GM12873 (cell line): ENCODE measurements at regions not wholly inside any gene's neighbourhood (a gene's known extent, or its start where the extent isn't known, plus 50 kb on each side); places are given as distances from the start of the nearest gene placed in this dataset.

Source experiments
- TF ChIP-seq, protein P1 (sequence below): IDR thresholded peaks from 2 replicates; pipeline ENCODE4 v1.5.1; 2012; ENCODE audit warnings: low read depth, mild to moderate bottlenecking, moderate library complexity, low read length, control low read depth; ENCODE audit not compliant: insufficient read depth; ENCODE audit errors: missing control alignments

DNA sequence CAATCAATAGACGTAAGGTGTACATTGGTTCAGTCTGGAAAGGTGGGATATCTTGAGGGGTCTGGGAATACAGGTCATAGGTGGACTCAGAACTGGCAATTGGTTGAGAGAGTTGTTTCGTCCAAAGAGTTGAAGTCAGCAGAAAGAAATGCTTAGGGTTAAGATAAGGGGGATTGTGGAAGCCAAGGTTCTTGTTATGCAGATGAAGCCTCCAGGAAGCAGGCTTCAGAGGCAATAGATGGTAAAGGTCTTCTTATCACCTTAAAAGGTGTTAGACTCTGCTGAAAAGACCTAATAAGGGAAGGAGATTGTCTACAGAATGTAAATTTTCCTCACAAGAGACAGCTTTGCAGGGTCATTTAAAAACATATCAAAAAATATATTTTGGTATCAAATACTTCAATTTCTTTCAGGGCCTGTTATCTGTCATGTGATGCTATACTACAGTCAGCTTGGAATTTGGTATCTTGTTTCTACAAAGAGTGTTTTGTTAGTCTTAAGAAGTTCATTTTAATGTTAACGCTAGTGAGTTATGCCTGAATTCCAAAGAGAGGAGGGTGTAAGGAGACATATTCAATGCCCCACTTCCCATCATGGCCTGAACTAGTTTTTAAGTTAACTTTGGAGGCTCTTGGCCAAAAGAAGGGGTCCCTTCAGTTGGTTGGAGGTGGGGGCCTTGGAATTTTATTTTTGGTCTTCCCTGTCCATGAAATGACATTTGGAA is 378.2 kb upstream of the ROBO2 start:
- TF ChIP-seq, protein P1, sequence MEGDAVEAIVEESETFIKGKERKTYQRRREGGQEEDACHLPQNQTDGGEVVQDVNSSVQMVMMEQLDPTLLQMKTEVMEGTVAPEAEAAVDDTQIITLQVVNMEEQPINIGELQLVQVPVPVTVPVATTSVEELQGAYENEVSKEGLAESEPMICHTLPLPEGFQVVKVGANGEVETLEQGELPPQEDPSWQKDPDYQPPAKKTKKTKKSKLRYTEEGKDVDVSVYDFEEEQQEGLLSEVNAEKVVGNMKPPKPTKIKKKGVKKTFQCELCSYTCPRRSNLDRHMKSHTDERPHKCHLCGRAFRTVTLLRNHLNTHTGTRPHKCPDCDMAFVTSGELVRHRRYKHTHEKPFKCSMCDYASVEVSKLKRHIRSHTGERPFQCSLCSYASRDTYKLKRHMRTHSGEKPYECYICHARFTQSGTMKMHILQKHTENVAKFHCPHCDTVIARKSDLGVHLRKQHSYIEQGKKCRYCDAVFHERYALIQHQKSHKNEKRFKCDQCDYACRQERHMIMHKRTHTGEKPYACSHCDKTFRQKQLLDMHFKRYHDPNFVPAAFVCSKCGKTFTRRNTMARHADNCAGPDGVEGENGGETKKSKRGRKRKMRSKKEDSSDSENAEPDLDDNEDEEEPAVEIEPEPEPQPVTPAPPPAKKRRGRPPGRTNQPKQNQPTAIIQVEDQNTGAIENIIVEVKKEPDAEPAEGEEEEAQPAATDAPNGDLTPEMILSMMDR = no peak

DNA sequence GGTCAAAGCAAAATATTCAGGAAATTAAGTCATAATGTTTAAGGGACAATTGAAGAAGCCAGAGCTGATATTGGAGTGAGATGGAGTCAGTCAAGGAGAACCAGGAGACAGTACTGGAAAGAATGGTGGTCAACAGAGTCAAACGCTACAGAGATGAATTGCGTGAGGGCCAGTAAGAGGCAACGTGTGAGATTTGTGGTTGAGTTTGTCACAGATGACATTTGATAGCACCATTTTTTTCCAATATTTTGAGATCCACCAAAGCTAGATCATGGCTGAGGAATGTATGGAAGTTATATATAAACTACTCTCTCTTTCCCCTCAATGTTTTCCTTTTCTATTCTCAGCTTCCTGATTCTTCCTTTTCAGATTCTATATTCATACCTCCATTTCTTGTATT is 375.1 kb upstream of the ROBO2 start:
- TF ChIP-seq, protein P1 = no peak

DNA sequence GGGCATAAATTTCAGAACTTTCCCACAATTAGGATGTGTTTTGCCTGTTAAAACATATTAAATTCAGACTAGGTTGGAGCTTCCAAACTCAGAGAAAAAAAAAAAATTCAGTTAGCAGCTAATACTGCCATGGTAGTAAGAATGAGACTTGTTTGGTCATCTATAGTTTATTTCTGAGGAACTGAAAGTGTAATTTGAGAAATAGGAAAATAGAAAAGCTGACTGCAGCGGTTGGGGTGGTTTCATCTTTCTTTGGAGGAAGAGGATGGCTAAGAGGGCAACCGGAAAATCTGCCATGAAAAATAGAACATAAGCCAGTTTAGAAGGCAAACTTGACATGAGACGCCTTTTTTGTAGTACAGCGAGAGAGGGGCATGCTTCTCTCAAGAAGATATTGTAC is 371.2 kb upstream of the ROBO2 start:
- TF ChIP-seq, protein P1 = no peak

DNA sequence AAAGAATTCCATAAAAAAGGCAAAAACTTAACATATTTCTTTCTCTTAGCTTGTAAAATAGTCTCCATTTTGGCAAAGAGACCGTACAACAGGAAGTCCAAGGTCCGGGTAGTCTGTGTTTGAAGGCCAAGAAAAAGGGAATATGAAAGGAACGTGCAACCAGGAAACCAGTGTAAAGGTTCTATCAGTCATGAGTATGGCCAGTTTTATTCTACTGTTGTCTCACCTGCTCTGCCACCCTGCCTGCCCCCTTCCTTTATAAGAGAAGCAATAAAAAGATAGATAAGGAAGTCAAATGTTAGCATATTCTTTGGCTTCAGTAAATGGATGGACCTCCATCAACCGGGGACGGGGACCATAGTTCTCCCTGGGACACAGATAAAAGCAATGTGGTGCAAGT is 370.6 kb upstream of the ROBO2 start:
- TF ChIP-seq, protein P1 = no peak

DNA sequence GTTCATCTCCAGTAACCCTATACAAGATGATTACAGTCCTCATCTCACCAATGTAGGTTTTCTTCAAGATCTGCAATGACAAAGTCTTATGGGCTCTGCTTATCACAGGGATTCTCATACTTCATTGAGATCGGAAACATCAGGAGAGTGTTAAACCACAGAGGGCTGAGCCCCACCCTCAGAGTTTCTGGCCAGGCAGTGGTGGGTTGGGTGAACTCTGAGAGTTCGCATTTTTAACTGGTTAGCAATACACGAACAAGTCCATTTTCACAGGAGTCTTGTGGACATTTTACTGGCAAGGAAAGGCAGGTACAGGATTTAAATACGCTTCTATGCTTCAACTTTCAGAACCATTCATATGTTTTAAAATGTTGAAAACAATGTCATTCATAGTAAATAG is 366.7 kb upstream of the ROBO2 start:
- TF ChIP-seq, protein P1 = no peak

DNA sequence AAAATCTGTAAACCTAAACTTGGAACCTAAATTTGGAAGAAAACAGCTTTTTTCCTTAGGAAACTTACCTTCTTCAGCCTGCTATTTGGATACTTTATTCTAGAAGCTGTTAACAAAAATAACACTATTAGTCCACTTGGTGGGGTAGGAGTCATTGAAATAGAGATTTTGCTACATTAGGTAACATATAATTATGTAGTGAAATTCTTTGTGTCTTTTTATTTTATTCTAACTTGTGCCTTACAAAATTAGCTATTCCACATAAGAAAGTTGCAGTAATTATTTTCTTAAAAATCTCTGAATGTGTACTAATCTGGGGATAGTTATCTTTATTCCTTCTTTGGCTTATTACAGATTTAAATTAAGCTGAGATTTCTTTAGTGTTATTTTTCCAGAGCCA is 360.4 kb upstream of the ROBO2 start:
- TF ChIP-seq, protein P1 = no peak

DNA sequence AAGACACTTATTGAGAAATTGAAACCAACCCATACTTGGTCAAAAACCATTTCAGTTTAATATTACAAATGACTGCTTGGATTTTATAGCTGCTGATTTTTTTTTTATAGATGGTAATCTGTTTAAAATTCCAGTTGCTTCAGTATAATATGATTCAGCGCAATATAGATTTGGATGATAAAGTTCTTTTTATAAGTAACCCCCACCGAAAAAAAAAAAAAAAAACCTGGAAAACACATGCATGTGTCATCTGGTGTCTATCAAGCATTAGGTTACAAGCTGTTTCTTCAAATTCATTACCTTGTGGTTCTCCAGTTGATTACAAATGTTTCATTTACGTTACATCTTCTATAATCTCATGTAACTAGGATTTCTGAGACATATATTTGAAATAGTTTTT is 356.6 kb upstream of the ROBO2 start:
- TF ChIP-seq, protein P1 = no peak

DNA sequence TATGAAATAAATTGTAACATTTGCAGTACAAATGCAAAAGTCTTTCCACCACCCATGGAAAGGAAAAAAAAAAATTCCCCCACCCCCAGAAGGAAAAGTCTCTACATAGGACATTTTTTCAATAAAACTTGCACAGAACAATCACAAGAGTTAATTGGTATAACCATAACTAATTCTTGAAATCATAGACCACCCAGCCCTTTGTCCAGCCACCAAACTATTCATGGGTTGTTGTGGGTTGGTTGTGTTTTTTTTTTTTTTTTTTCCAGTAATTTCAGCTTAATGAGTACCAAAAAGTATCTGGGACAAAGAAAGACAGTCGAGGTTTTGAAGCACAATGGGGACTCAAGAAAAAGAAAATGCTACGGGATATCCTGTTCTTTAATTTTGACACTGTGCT is 355.0 kb upstream of the ROBO2 start:
- TF ChIP-seq, protein P1 = no peak
